HG02763 (cell line): ENCODE measurements at regions not wholly inside any gene's neighbourhood (a gene's known extent, or its start where the extent isn't known, plus 50 kb on each side); places are given as distances from the start of the nearest gene placed in this dataset.

Experiments
- ATAC-seq: cut with Tn5 transposase; IDR thresholded peaks from one replicate; pipeline ENCODE4 v1.9.1; 2021; ENCODE audit warnings: mild to moderate bottlenecking, moderate library complexity; ENCODE audit not compliant: unreplicated experiment

DNA sequence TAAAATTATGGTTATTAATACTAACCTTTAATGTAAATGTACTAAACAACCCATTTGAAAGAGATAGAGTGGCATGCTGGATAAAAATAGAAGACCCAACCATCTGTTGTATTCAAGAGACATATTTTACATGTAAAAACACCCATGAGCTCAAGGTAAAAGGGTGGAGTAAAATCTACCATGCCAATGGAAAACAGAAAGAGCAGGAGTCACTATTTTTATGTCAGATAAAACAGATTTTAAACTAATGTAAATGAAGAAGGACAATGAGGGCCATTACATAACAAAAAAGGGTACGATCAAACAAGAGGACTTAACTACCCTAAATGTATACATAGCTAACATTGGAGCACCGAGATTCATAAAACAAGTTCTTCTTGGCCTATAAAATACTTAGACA lies 66.3 kb downstream of the ITM2A start:
- no peak for ATAC-seq

- no peak for ATAC-seq
Observed at GRCh38 chrX:79290596-79290995, 76.5 kb downstream of the ITM2A start.

DNA sequence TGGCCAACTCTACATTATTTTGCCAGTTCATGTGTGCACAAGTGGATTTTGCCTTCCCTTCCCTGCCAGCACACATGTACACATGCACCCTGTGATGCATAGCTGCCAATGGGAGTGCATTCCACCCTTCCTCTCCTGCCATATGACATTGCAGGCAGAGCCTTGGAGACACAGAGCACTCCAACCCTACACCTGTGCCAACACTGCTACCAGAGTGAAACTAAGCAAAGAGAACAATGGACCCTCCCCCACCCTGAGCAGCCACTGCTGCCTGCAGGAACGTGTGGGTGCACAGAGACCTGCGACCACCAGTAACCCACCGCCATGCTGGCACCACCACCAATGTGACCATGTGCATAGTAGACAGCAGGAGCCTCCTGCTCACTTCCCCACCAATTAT lies 78.4 kb downstream of the ITM2A start:
- no peak for ATAC-seq

DNA sequence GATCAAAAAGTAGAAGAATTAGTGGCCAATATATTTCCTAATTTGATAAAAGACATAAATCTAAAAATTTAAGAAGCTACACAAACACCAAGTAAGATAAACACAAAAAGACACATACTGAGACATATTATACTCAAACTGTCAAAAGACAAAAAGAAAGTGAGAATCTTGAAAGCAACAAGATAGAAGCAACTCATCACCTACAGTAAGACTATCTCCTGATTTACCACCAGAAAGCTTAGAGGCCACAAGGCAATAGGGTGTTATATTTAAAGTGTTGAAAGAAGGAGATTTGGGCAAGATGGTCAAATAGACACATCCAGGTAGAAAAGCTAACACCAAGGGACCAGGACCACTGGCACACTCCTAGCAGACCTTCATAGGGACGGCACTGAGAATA lies 79.4 kb downstream of the ITM2A start:
- ATAC-seq = no peak

GRCh38 chrX:79281775-79282174 lies 85.4 kb downstream of the ITM2A start:
- ATAC-seq = no peak

DNA sequence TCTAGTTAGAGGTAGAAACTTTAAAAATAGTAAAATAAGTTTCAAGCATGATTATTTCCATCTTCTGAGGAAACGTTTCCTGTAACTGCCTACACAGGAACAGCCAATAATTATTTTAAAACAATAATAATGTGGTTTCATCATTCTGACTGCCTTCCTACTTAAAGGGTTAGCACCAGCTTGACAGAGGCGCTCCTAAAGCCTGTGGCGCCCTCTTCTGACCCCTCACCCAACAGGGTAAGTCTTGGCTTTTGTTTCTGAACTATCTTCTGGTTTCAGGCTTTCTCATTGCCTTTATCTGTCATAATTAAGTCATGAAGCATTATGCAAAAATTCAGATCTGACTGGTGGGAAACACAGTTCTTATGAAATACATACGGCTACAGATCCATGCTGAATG lies 96.7 kb downstream of the ITM2A start:
- peak; percentile 95 for ATAC-seq

DNA sequence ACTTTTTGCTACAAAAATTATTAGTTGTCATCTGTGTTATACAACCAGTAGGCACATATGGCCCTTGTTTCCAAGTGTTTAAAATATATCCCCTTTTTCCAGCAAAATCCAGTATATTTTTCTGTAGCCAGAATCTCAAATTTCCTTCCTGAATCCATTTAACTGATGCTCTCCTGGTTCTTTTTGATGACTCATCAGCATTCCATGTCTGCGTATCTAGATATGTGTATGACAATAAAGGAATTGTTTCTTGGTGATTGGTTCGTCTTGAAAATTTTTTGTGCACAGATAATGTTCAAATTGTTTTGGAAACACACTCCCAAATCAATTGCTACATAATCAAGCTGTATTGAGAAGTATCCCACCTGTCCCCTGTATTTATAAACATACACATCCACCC lies 98.3 kb downstream of the ITM2A start:
- ATAC-seq = no peak

GRCh38 chrX:79266702-79267101 lies 100.4 kb downstream of the ITM2A start:
- ATAC-seq = no peak

GRCh38 chrX:79263550-79263949 lies 103.6 kb downstream of the ITM2A start:
- ATAC-seq = no peak

DNA sequence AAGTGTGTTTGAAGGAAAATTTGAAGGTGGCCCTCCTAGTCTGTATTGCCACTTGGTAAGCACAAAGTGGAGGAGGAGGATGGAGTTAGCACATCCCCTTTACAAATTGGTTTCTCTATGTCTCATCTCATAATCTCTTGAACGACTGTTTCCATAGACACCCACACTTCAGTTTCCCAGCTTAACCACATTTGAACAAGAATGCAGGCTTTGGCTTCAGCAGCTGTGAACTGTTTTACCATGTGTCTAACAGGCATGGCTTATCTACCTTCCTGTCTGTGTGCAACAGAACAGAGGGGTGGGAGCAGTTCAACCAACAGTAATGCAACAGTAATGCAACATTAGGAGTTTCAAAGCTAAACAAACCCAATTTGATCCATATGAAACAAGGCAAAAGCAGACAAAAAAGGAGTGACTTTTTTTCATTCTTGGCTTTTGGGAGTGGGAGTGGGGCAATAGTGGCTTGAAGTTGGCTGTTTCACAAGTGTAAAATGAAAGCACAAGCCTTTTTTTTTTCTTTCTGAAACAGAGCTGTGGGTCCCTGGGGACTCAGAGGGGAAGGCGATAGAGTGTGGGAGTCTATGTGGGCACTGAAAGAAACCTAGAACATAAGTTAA lies 108.0 kb downstream of the ITM2A start:
- peak; percentile 89 for ATAC-seq

DNA sequence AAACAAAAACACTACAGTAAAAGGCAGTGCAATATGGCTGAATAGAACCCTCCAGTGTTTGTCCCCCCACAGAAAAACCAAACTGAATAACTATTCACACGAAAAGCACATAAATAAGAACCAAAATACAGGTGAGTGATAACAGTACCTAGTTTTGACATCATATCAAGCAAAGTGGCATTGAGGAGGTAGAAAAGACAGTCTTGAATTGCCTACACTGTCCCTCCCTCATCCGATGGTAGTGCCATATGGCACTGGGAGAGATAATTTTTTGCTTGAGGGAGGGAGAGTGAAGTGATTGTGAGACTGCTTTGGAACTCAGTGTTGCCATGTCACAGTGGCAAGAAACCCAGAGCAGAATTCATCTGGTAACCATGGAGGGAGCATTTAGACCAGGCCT lies 99.2 kb downstream of the GPR174 start:
- ATAC-seq = no peak

- no peak for ATAC-seq
Observed at GRCh38 chrX:79235899-79236298, 91.4 kb downstream of the GPR174 start.

DNA sequence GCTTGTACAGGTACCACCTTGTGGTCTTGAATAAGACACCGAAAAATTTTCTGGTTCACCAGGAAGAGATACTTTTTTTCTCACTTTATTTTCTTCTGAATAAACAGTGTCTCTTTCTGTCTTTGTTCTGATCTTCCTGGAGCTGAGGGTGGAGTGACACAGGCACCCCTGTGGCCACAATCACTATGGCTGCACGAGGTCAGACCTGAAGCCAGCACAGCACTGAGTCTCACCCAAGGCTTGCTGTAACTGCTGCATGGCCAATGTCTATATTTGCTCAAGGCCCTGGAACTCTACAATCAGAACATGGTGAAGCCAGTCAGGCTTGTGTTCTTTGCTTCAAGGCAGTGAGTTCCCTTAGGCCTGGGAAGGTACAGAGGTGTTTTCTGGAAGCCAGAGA lies 87.2 kb downstream of the GPR174 start:
- no peak for ATAC-seq
